Right lobe of liver (tissue), 6 donors: ENCODE measurements at regions not wholly inside any gene's neighbourhood (a gene's known extent, or its start where the extent isn't known, plus 50 kb on each side); places are given as distances from the start of the nearest gene placed in this dataset.

ENCODE experiments used
- ATAC-seq, 4 donors: fragments of 200-7000 bp; cut with Tn5 transposase; one replicate each; pipeline ENCODE4 v1.9.1; 2020; ENCODE audit warnings: mild to moderate bottlenecking in 4 of 4, moderate library complexity in 4 of 4
- DNase-seq, 3 donors: peaks; one replicate each; pipeline ENCODE4 v3.0.0-alpha.2; 2020
- H3K27ac ChIP-seq, 3 donors: fragments of 200-600 bp; one replicate each; pipeline ENCODE4 v1.8.0; 2022
- H3K27me3 ChIP-seq, 2 donors: fragments of 200-600 bp; one replicate each; pipeline ENCODE4 v1.8.0; 2022
- H3K36me3 ChIP-seq, 4 donors: fragments of 200-600 bp; sonication (generic) in 1 of 4; one replicate each; pipeline versions ENCODE4 v1.5.1 to v1.8.0; 2017 to 2022; ENCODE audit warnings: control low read depth in 1 of 4
- H3K4me1 ChIP-seq, 4 donors: fragments of 200-600 bp; sonication (generic) in 1 of 4; one replicate each; pipeline versions ENCODE4 v1.5.1 to v1.8.0; 2017 to 2022; ENCODE audit warnings: control low read depth in 1 of 4
- H3K4me3 ChIP-seq, 3 donors: fragments of 200-600 bp; one replicate each; pipeline ENCODE4 v1.8.0; 2022
- H3K9me3 ChIP-seq, 4 donors: fragments of 200-600 bp; sonication (generic) in 1 of 4; one replicate each; pipeline versions ENCODE4 v1.5.1 to v1.8.0; 2017 to 2022; ENCODE audit warnings: control low read depth in 1 of 4
- POLR2A ChIP-seq: fragments of 450-650 bp; IDR thresholded peaks from one replicate; pipeline ENCODE4 v1.6.1; 2017; ENCODE audit warnings: antibody characterized with exemption, mild to moderate bottlenecking
- WGBS: methylation state at CpG from one replicate; pipeline ENCODE4 v1.1.6; 2018; ENCODE audit warnings: low coverage, low lambda C conversion rate; ENCODE audit not compliant: insufficient coverage; ENCODE audit errors: missing lambda C conversion rate; 5-methylcytosine and 5-hydroxymethylcytosine counted together
- intact Hi-C, 2 donors: fragments of 100-400 bp; cut with DNase I; formaldehyde crosslinking; loops; one replicate each; pipeline versions ENCODE4 v1.11.2 to v1.14.1; 2022
- TF ChIP-seq, protein P1 (sequence below), 4 donors: fragments of 200-600 bp in 3 of 4; fragments of 450-650 bp in 1 of 4; IDR thresholded peaks; one replicate each; pipeline versions ENCODE4 v1.5.1 to v1.8.0; 2016 to 2022; ENCODE audit warnings: antibody characterized with exemption in 4 of 4, mild to moderate bottlenecking in 2 of 4
- donor health status: DM: no; HTN: yes; CAD: no.
- donor health status: DM: no; HTN: no; CAD: no.
- donor health status: DM: no; HTN: no; CAD: no.
- donor health status: DM: no; HTN: yes; CAD: no.
- donor health status: DM: no; HTN: yes; CAD: no.

- ATAC-seq (no peak), DNase-seq (no peak)
- Histone ChIP-seq H3K4me1 (no peaks in the 10 kb centered on the region), H3K4me3 (no peak overlapping the region), H3K9me3 (no peaks in the 10 kb centered on the region), H3K27me3 (no peaks in the 10 kb centered on the region), H3K27ac (no peak overlapping the region), H3K36me3 (no peaks in the 10 kb centered on the region)
- WGBS = 68% methylated on average over 8 of the region's 11 CpGs
- intact Hi-C loops = no loop called here
- TF ChIP-seq POLR2A = no peak
- TF ChIP-seq, protein P1, sequence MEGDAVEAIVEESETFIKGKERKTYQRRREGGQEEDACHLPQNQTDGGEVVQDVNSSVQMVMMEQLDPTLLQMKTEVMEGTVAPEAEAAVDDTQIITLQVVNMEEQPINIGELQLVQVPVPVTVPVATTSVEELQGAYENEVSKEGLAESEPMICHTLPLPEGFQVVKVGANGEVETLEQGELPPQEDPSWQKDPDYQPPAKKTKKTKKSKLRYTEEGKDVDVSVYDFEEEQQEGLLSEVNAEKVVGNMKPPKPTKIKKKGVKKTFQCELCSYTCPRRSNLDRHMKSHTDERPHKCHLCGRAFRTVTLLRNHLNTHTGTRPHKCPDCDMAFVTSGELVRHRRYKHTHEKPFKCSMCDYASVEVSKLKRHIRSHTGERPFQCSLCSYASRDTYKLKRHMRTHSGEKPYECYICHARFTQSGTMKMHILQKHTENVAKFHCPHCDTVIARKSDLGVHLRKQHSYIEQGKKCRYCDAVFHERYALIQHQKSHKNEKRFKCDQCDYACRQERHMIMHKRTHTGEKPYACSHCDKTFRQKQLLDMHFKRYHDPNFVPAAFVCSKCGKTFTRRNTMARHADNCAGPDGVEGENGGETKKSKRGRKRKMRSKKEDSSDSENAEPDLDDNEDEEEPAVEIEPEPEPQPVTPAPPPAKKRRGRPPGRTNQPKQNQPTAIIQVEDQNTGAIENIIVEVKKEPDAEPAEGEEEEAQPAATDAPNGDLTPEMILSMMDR (IDR thresholded peaks at IDR 0.05) = no peak
Measured at GRCh38 chr12:105843986-105844760, 294.6 kb downstream of the NUAK1 start.

GRCh38 chr12:105846331-105846730 lies 292.4 kb downstream of the NUAK1 start:
- TF ChIP-seq, protein P1 (IDR thresholded peaks at IDR 0.05) = no peak
- no peak for TF ChIP-seq POLR2A
- Histone ChIP-seq H3K4me3 (no peak overlapping the region), H3K9me3 (no peaks in the 10 kb centered on the region), H3K4me1 (no peaks in the 10 kb centered on the region), H3K27ac (no peak overlapping the region), H3K36me3 (no peaks in the 10 kb centered on the region), H3K27me3 (no peaks in the 10 kb centered on the region)
- no peak for ATAC-seq
- intact Hi-C loops = no loop called here
- DNase-seq = no peak

DNA sequence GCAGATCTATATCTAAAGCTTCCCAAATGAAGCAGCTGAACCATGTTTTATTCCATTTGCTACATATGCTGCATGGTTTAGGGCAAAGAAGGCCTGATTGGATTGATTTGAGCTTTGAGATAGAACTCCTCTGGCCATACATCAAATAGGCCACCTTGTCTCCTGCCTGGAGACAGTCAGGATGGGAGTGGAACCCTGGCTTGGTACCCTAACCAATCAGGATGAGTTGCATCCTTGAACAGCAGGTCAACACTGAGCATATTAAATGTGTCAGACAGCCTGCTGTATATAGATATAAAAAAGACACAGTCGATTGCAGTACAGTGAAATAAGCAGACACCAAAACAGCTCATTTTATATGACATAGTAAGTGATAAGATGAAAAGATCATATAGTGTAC lies 291.7 kb downstream of the NUAK1 start:
- Histone ChIP-seq H3K27ac (no peak overlapping the region), H3K27me3 (no peaks in the 10 kb centered on the region), H3K4me1 (no peaks in the 10 kb centered on the region), H3K4me3 (no peak overlapping the region), H3K36me3 (no peaks in the 10 kb centered on the region), H3K9me3 (no peaks in the 10 kb centered on the region)
- DNase-seq (no peak), ATAC-seq (no peak)
- intact Hi-C loops = no loop called here
- WGBS = 60% methylated on average over 1 of the region's 1 CpG
- no peak for TF ChIP-seq POLR2A
- TF ChIP-seq, protein P1 (IDR thresholded peaks at IDR 0.05) = no peak

DNA sequence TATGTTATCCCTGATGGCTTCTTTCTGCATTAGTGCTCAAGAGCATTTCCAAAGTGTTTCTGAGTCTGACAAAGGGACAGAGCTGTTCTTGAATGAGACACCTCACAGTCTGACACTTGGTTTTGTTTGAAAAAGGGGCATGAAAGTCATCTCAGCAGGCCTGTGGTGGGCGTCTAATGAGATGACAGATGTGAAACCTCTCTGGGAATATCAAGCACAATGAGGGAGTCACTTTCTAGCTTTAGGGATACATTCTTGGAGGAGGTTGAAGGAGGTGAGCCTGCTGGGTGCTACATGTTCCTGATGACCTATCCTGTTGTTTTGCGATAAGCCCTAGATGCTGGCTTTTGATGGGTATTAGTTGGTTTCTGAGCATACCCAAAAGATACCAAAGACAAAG lies 290.5 kb downstream of the NUAK1 start:
- H3K27me3 ChIP-seq = no peaks in the 10 kb centered on the region
- no peak overlapping the region for H3K27ac ChIP-seq
- no peak overlapping the region for H3K4me3 ChIP-seq
- DNase-seq (no peak), ATAC-seq (no peak)
- 78% methylated on average over 2 of the region's 2 CpGs for WGBS
- TF ChIP-seq POLR2A = no peak
- TF ChIP-seq, protein P1 (IDR thresholded peaks at IDR 0.05) = no peak
- H3K4me1 ChIP-seq = no peaks in the 10 kb centered on the region
- no peaks in the 10 kb centered on the region for H3K36me3 ChIP-seq
- intact Hi-C loops = no loop called here
- H3K9me3 ChIP-seq = no peaks in the 10 kb centered on the region
